ENCODE measurements at regions not wholly inside any gene's neighbourhood (a gene's known extent, or its start where the extent isn't known, plus 50 kb on each side); places are given as distances from the start of the nearest gene placed in this dataset.
"Not testable (repeated sequence)": the region's sequence is repeated elsewhere in the genome, so short reads cannot be mapped to it uniquely, and the experiment has no call there.

DNA sequence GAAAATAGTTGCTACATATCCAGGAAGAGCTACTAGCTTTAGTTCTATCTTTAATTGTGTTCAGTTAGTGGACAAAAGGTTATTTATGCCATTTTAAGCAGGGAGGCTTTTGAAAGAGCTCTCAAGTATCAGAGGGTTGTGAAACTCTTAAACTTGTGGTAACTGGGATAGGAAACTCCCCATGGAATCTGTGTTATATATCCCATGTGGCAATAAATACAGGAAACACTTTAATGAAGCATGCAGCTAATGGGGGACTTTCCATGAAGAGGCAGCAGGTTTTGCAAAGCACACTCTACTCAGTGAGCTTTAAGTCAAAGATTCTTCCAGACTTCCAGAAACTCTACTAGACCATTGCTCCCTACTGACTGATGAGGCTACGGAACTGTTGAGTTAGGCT is 805.0 kb upstream of the C9orf72 start:
- no peak for DNase-seq

- DNase-seq = no peak
Measured at GRCh38 chr9:28379082-28379481, 805.8 kb upstream of the C9orf72 start.

GRCh38 chr9:28389411-28389810 is 816.1 kb upstream of the C9orf72 start:
- DNase-seq = no peak

DNA sequence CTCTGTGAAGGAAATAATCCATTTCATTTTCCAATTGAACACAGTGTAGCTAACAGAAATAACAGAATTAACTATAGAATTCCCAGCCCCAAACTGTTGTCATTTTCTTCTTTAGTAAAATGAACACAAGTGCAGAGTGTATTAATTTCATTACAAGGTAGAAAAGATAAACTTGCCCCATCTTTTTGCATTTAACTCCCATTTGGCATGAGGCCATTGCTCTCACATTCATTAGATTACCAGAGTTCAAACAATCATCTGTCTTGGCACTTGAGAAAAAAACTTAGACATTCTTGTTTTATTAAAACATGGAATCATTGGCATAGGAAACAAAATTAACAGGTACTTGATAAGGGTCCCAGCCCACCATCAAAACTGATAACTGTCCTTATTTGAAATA is 821.5 kb upstream of the C9orf72 start:
- DNase-seq = no peak

DNA sequence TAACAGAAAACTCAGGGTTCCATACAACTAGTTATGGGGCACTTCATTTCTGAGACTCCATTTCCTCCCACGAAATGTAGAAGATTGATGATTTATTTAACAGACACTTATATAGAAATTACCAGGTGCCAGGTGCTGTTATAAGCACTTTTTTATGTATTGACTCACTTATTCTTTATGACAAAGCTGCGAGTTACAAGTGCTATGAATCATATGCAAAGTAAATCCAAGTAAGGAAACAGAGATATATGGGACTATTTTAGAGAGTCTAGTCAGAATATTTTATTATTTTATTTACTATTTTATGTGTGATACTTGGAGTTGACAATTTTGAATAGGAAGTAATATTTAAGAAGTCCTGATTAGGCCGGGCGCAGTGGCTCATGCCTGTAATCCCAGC is 822.8 kb upstream of the C9orf72 start:
- DNase-seq = no peak

GRCh38 chr9:28407351-28407750 is 834.1 kb upstream of the C9orf72 start:
- DNase-seq = no peak

DNA sequence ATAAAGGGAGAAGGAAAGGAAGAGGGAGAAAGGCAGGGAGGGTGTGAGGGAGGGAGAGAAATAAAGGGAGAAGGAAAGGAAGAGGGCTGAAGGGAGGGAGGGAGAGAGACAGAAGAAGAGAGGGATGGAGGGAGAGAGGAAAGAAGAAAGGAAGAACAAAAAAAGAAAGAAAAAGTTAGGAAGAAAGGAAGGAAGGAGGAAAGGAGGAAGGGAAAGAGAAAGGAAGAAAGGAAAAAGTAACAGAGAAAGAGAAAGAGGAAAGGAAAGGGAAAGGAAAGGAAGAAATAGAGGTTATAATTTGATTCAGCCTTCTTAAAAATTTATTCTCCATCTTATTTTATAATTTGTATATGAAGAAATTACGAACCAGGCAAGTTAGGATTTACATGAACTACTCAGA is 836.6 kb upstream of the C9orf72 start:
- DNase-seq = no peak

DNA sequence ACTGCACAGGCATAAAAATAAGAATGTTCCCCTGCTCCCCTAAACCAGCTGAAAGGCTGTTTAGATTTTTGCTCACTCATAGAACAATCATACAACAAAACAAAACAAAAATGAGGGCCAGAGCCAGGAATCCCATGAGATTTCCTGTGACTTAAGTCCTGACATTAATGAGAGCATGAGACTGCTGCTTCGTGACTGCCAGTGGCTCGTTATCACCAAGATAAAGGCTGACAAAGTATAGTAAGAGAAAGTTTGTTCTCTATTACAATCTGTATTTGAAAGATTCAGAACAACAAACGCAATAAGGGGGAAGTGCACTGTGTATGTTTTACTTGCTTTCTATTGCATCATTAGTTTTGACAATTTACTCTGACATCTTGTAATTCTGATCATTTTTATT is 837.1 kb upstream of the C9orf72 start:
- no peak for DNase-seq

DNA sequence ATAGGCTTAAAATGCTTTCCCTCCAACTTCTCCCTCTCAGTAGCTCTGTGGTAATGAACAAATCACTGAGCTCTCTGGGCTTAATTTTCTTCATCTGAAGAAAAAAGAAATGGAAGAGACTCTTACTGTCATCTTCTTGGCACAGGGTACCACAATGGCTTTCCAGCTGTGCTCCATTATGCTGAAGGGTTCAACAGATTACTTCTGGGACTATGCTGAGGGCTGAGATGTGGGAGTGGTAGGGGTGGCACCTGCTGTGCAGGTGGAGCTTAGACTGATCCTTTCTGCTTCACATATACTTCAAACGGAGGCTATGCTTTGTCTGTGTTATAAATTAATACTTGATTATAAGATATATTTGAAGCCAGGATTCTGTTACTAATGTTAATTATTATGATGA is 840.2 kb upstream of the C9orf72 start:
- DNase-seq = no peak

DNA sequence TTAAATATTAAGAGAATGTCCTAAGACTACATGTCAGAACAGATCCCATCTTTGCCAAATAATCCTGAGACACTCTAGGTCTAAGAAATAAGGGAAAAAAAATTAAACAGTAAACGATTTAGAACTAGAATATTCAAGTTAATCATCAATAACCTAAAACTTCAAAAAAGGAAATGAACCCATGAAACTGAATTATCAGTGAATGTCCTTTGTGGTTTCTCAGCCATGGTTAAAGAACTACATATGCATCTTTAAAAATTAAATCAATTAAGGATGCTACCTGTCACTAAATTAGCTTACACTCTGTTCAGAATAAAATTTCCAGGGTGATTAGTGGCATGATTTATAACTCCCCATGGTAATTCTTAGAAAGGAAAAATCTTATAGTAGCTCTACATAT is 850.0 kb upstream of the C9orf72 start:
- DNase-seq = no peak

- no peak for DNase-seq
Measured at GRCh38 chr9:28435456-28435855, 862.2 kb upstream of the C9orf72 start.

GRCh38 chr9:28439688-28440087 is 866.4 kb upstream of the C9orf72 start:
- DNase-seq = no peak

DNA sequence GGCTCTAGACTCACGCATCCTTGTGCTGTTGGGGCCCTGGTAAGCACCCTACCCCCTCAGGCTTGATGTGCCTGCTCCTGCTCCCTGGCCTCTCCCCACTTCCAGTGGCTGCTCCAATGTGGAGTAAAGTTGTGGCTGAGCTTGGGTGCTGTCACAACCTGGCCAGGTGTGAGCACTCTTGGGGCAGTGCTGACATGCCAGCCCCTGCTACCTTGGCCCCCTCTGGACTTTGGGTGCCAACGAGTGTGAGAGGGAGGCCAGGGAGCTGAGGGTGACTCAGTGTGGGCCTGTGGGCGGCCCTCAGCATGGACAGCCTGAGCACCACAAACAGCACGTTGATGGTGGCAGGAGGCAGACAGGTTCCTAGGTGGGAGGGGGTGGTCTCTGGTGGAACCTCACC is 870.2 kb upstream of the C9orf72 start:
- no peak for DNase-seq

GRCh38 chr9:28444637-28445036 is 871.4 kb upstream of the C9orf72 start:
- DNase-seq = no peak

DNA sequence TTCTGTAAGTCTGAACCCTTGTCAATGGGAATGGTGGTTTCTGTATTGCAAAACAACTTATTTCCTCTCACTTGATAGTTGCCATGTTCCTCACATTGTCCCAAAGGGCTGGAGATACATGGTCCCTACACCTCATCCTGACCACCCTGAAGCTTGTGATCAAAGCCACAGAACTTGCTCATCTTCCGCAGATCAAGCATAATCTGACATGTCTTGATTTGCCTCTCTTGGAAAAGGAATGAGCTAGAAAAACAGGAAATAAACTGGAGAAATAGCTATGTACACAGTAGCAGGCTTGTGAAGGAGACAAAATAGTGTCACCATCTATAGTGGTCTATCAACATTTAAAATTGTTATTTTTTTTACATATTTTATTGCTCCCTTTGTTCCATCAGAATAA is 871.9 kb upstream of the C9orf72 start:
- DNase-seq = no peak

- no peak for DNase-seq
Measured at GRCh38 chr9:28453918-28454317, 880.6 kb upstream of the C9orf72 start.

- DNase-seq = peak; percentile 6 to 38
Measured at GRCh38 chr9:28456861-28457260, 883.6 kb upstream of the C9orf72 start.

GRCh38 chr9:28464481-28465216 is 891.4 kb upstream of the C9orf72 start:
- DNase-seq = no peak

- no peak for DNase-seq
Measured at GRCh38 chr9:28471261-28471660, 898.0 kb upstream of the C9orf72 start.

DNA sequence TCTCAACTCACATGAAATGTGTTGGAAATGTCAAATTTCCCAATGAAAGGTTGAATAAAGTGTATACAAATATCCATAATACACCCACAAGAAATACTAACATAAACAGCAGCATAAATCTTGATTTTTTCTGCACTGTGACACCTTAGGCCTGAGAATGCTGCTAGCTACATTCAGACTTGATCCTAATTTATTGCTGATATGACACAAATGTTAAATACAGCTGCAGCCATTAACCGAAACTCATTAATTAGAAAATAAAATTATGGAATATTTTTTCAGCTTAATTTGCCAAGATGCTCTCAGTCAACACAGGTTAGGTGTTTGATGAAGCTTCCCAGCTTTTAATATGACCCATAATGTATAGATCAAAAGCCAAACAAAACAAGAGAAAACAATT is 914.3 kb upstream of the C9orf72 start:
- no peak for DNase-seq

DNA sequence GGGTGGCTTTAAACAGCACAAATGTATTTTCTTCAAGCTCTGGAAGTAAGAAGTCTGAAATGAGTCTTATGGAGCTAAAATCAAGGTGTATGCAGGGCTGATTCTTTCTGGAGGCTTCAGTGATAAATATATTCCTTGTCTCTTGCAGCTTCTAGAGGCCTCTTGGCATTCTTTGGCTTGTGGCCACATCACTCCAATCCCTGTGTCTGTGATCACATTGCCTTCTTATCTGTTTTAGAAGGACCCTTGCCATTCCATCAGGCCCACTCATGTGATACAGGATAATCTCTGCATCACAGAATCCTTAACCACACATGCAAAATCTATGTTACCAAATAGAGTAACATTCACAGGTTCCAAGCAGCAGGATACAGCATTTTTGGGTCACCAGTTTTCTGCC is 917.8 kb upstream of the C9orf72 start:
- no peak for DNase-seq

GRCh38 chr9:28498168-28498567 is 924.9 kb upstream of the C9orf72 start:
- DNase-seq = not testable (repeated sequence)

- no peak for DNase-seq
Measured at GRCh38 chr9:28502189-28502588, 928.9 kb upstream of the C9orf72 start.

GRCh38 chr9:28502741-28503140 is 929.5 kb upstream of the C9orf72 start:
- no peak for DNase-seq

- DNase-seq = no peak
Measured at GRCh38 chr9:28503573-28503972, 930.3 kb upstream of the C9orf72 start.

GRCh38 chr9:28518439-28518838 is 945.2 kb upstream of the C9orf72 start:
- no peak for DNase-seq
